Ishikawa (cell line): ENCODE measurements at regions not wholly inside any gene's neighbourhood (a gene's known extent, or its start where the extent isn't known, plus 50 kb on each side); places are given as distances from the start of the nearest gene placed in this dataset.

Experiments used
- CEBPB ChIP-seq: IDR thresholded peaks from 2 replicates; pipeline ENCODE4 v1.6.1; 2012
- CREB1 ChIP-seq: IDR thresholded peaks from 2 replicates; pipeline ENCODE4 v1.6.1; 2012; ENCODE audit warnings: low read depth
- EGR1 ChIP-seq: IDR thresholded peaks from 2 replicates; pipeline ENCODE4 v1.6.1; 2012
- EP300 ChIP-seq: IDR thresholded peaks from 2 replicates; pipeline ENCODE4 v1.6.1; 2012; ENCODE audit warnings: borderline replicate concordance
- FOXM1 ChIP-seq: IDR thresholded peaks from 2 replicates; pipeline ENCODE4 v1.6.1; 2012; ENCODE audit warnings: low read depth, borderline replicate concordance
- MAX ChIP-seq: IDR thresholded peaks from 2 replicates; pipeline ENCODE4 v1.6.1; 2012
- NFIC ChIP-seq: IDR thresholded peaks from 2 replicates; pipeline ENCODE4 v1.6.1; 2012
- RAD21 ChIP-seq: IDR thresholded peaks from 2 replicates; pipeline ENCODE4 v1.6.1; 2012; ENCODE audit warnings: low read depth
- REST ChIP-seq: IDR thresholded peaks from 2 replicates; pipeline ENCODE4 v1.6.1; 2012; ENCODE audit warnings: low read depth, mild to moderate bottlenecking
- TAF1 ChIP-seq: IDR thresholded peaks from 2 replicates; pipeline ENCODE4 v1.6.1; 2012; ENCODE audit warnings: low read depth, mild to moderate bottlenecking
- TCF12 ChIP-seq: IDR thresholded peaks from 2 replicates; pipeline ENCODE4 v1.6.1; 2012; ENCODE audit warnings: low read depth
- TEAD4 ChIP-seq: IDR thresholded peaks from 2 replicates; pipeline ENCODE4 v1.6.1; 2012
- YY1 ChIP-seq: IDR thresholded peaks from 2 replicates; pipeline ENCODE4 v1.6.1; 2012; ENCODE audit warnings: low read depth
- ZBTB7A ChIP-seq: IDR thresholded peaks from 2 replicates; pipeline ENCODE4 v1.6.1; 2012; ENCODE audit warnings: low read depth
- TF ChIP-seq, protein P1 (sequence below): IDR thresholded peaks from 2 replicates; pipeline ENCODE4 v1.6.1; 2012

GRCh38 chr6:63371104-63371715 lies 51.4 kb upstream of the LGSN start:
- peak; percentile 14; the same call in 1 of the 2 replicates for TF ChIP-seq REST
- no peak for TF ChIP-seq ZBTB7A

DNA sequence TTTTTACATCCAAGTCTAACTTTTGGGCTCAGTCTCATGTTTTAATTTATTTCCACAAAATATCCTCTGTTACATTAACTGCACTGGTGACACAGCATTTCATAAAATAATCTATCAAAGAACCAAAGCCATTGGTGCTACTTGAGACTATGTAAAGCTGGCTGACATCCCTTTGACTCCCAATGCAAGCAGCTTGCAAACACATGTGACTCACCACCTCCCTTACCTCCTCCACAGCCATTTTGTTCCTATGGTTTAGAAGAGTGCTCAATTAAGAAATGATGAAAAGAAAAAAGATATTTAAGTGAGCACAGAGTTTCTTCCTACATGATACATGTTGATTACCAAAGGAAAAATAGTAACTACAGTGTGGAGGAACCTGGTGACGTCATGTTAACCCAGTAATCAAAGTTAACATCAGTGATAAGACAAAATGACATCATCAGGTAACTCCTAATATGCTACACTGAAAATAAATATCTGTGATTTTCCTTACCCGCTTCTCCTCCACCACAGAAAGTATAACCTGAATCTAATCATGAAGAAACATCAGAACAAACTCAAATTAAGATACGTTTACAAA lies 53.3 kb upstream of the LGSN start:
- TF ChIP-seq MAX: no peak
- TF ChIP-seq CREB1: no peak
- TF ChIP-seq TEAD4: no peak
- TF ChIP-seq YY1: no peak
- TF ChIP-seq, protein P1, sequence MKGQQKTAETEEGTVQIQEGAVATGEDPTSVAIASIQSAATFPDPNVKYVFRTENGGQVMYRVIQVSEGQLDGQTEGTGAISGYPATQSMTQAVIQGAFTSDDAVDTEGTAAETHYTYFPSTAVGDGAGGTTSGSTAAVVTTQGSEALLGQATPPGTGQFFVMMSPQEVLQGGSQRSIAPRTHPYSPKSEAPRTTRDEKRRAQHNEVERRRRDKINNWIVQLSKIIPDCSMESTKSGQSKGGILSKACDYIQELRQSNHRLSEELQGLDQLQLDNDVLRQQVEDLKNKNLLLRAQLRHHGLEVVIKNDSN: no peak
- no peak for TF ChIP-seq FOXM1
- TF ChIP-seq NFIC: no peak
- TF ChIP-seq EP300: no peak
- TF ChIP-seq CEBPB: no peak
- no peak for TF ChIP-seq ZBTB7A
- TF ChIP-seq TCF12: no peak
- no peak for TF ChIP-seq REST
- no peak for TF ChIP-seq EGR1
- TF ChIP-seq TAF1: no peak

GRCh38 chr6:63389191-63389844 lies 69.5 kb upstream of the LGSN start:
- no peak for TF ChIP-seq ZBTB7A
- no peak for TF ChIP-seq TEAD4
- TF ChIP-seq, protein P1: no peak
- TF ChIP-seq YY1: no peak
- TF ChIP-seq EP300: no peak
- no peak for TF ChIP-seq EGR1

GRCh38 chr6:63391203-63391970 lies 71.6 kb upstream of the LGSN start:
- no peak for TF ChIP-seq TEAD4
- TF ChIP-seq TCF12: no peak
- no peak for TF ChIP-seq CEBPB
- no peak for TF ChIP-seq NFIC
- TF ChIP-seq TAF1: no peak
- no peak for TF ChIP-seq MAX
- no peak for TF ChIP-seq REST
- TF ChIP-seq CREB1: no peak
- TF ChIP-seq YY1: no peak
- no peak for TF ChIP-seq FOXM1
- no peak for TF ChIP-seq RAD21
- TF ChIP-seq ZBTB7A: no peak
- TF ChIP-seq, protein P1: no peak
- TF ChIP-seq EGR1: no peak
- no peak for TF ChIP-seq EP300
